ENCODE measurements at regions not wholly inside any gene's neighbourhood (a gene's known extent, or its start where the extent isn't known, plus 50 kb on each side); places are given as distances from the start of the nearest gene placed in this dataset.

DNA sequence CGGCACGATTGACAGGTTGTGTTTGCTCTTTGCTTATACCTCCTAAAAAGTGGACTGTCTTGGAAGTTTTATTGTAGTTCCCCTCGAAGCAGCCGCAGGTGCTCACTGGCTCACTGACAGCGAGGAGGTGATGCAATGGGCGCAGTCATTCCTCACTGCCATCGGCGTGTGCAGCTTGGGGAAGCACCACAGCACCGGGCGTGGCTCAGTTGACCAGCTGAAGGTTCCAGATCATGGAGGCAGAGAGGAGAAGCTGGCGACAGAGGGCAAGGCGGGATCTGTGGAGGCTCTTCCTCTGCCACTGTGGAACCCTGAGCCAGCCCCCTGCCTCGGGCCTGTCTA lies 72.1 kb upstream of the TNRC6C start:
- Mint-ChIP-seq H3K9me3 (no peaks in the 10 kb centered on the region), H3K36me3 (peaks cover 1% of the 10 kb centered on the region), H3K4me3 (no peak overlapping the region), H3K27me3 (peaks cover 25% of the 10 kb centered on the region), H3K27ac (no peak overlapping the region), H3K4me1 (peaks cover 36% of the 10 kb centered on the region)
- POLR2A ChIA-PET = interaction anchor here (4.5 kb wide), 1 partner anchor 72 kb away, joined by 28 read pairs; the partner anchor contains the start of gene TNRC6C
- ATAC-seq (ENCODE audit: low read depth) = no peak
- DNase-seq = no peak

DNA sequence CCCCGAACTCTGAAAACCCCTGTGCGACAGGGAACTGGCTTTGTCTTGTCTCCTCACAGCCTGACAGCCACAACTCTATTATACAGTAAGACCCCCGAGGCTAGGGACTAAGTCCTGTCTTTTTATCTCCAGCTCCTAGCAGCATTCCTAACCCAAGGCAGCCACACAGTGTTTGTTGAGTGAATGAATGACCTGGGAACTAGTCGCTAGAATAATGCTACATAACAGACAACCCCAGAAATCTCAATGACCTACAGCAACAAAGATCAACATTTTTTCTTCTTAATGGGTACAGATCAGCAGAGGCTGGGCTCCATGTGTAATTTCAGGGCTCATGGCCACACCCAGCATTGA lies 71.4 kb upstream of the TNRC6C start:
- POLR2A ChIA-PET = interaction anchor here (0.5 to 4.5 kb wide), 2 partner anchors 71 to 279 kb away, joined by 7 to 28 read pairs; partner anchors contain the start of gene TNRC6C
- DNase-seq = no peak

DNA sequence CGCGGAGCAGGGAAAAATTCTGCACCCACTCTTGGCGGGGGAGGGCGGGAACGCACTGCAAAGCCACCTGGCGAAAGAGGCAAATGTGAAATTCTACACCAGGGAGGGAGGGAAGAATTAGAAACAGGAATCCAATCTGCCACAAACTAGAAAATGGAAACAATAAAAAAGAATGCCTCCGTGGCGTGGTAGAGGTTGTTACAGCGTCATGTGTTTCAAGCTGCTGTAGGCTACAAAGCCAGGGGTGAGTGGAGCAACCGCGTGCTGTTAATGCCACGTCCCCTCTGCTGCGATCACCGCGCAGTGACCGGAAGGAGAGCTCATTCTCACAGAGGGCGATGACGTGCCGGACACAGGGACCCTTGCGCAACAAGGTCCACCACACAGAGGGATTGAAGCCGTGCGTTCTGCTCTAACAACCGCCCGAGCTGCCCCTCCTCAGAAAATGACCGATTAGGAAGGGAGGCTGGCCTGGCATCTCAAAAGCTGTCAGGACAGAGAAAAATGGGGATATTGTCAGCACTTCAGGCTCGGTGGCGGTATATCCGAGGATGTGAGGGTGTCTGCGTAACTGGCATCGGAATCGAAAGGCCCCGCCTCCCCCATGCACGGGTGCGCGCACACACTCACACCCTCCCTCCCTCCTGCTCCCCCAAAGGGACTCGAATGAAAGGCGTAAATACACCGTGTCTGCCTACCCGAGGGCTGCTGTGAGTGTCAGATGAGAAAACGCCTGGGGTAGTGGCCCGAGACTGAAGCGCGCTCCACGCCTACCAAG lies 70.8 kb upstream of the TNRC6C start:
- peaks cover 25% of the 10 kb centered on the region for H3K27me3 Mint-ChIP-seq
- peaks cover 1% of the 10 kb centered on the region for H3K36me3 Mint-ChIP-seq
- POLR2A ChIA-PET = interaction anchor here (0.5 to 4.5 kb wide), 2 partner anchors 70 to 279 kb away, joined by 7 to 28 read pairs; partner anchors contain the start of gene TNRC6C
- H3K27ac Mint-ChIP-seq = peak overlapping the region; percentile 71
- peak; percentile 79 for ATAC-seq (ENCODE audit: low read depth)
- peaks cover 24% of the 10 kb centered on the region for H3K4me1 Mint-ChIP-seq
- DNase-seq = peak; percentile 64
- H3K4me3 Mint-ChIP-seq = peak overlapping the region; percentile 75
- H3K9me3 Mint-ChIP-seq = no peaks in the 10 kb centered on the region

More for the DNA sequence above, 71.4 kb upstream of the TNRC6C start:
- Mint-ChIP-seq H3K9me3 (no peaks in the 10 kb centered on the region), H3K4me1 (peaks cover 29% of the 10 kb centered on the region), H3K27me3 (peaks cover 25% of the 10 kb centered on the region), H3K36me3 (peaks cover 1% of the 10 kb centered on the region), H3K27ac (peak overlapping the region; percentile 71), H3K4me3 (peak overlapping the region; percentile 75)
- no peak for ATAC-seq (ENCODE audit: low read depth)

DNA sequence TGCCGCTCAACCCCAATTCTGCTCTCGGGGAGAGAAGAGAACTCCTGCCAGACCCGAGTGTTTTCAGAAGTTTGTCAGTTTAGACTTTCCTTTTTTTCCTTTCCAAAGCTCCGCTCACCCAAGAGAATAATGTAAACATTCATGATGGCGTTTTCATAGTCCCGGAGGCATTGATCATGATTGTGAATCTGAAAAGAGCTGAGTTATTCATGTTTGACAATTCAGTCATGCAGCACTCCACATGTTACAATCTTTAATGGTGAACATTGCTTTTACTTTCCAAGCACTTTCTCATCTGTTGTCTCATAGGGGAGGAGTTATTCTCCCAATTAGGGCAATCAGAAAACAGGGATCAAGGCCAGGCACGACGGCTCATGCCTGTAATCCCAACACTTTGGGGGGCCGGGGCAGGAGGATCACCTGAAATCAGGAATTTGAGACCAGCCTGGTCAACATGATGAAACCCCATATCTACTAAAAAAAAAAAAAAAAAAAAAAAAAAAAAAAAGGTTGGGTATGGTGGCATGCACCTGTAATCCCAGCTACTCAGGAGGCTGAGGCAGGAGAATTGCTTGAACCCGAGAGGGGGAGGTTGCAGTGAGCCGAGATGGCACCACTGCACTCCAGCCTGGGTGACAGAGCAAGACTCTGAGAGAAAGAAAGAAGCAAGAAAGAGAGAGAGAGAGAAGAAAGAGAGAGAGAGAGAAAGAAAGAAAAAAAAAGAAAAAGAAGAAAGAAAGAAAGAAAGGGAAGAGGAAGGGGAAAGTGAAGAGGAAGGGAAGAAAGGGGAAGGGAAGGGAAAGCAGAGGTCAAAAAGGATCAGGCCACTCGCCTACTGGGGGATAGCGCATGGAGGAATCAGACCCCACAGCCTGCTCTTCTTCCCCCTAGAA lies 70.0 kb upstream of the TNRC6C start:
- POLR2A ChIA-PET = interaction anchor here (0.6 to 4.5 kb wide), 2 partner anchors 45 to 69 kb away, joined by 3 to 28 read pairs; partner anchors contain the start of gene TNRC6C
- Mint-ChIP-seq H3K4me1 (peaks cover 28% of the 10 kb centered on the region), H3K4me3 (peak overlapping the region; percentile 75), H3K27me3 (peaks cover 25% of the 10 kb centered on the region), H3K9me3 (no peaks in the 10 kb centered on the region), H3K36me3 (peaks cover 1% of the 10 kb centered on the region), H3K27ac (peak overlapping the region; percentile 69)
- peak; percentile 18 for DNase-seq
- ATAC-seq (ENCODE audit: low read depth) = no peak

DNA sequence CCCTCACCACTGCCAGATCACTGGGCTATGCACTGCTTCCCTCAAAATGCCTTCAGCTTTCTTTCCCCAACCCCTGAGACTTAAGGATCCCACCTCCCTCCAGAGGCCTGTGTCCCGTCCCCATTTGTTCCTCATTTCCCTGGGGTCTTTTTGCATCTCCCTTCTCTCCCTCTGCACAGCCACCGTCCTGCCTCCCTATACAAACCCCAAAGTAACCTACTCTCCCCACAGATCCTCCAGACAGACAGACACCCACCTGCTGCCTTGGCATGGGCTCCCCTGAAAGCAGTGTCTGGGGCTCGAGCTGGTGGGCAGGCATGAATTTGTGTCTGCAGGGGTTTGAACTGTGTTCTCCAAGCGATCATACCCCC lies 69.4 kb upstream of the TNRC6C start:
- Mint-ChIP-seq H3K27me3 (peaks cover 25% of the 10 kb centered on the region), H3K4me1 (peaks cover 30% of the 10 kb centered on the region), H3K36me3 (no peaks in the 10 kb centered on the region), H3K9me3 (no peaks in the 10 kb centered on the region), H3K27ac (no peak overlapping the region), H3K4me3 (no peak overlapping the region)
- DNase-seq (peak; percentile 21), ATAC-seq (ENCODE audit: low read depth) (no peak)
- POLR2A ChIA-PET = interaction anchor here (0.6 to 4.5 kb wide), 2 partner anchors 45 to 69 kb away, joined by 3 to 28 read pairs; partner anchors contain the start of gene TNRC6C

DNA sequence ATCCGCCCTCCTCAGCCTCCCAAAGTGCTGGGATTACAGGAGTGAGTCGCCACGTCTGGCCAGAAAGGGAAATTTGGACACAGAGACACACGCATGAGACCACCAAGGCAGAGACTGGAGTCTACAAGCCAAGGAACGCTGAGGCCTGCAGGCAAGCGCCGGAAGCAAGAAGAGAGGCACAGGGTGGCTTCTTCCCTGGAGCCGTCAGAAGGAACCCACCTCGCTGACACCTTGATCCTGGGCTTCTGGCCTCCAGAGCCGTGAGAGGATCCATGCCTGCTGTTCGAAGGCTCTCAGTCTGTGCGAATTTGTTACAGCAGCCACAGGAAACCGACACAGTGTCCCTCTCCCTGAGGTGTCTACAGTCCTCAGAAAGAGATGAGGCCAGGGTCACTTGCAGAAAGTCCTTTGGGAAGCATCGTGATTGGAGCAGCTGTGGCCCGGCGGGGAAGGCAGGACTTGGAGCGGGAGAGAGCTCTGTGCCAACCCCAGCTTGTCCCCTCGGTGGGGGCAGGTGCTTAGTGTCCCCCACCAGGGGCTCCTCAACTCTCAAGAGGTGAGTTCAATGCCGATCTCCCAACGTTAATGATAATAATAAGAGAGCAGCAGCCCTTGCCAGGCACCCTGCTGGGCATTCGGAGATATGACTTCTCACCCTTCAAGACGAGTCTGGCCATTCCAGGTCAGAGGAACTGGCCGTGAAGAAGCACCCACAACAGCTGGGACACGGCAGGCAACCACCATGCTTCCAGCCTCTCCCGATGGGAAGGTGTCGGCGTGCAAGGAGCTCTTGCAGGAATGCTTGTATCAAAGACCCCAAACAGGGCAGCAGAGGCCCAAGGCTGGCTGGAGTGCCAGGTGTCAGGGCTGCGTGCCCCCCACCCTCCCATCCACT lies 68.4 kb upstream of the TNRC6C start:
- Mint-ChIP-seq H3K27me3 (peaks cover 25% of the 10 kb centered on the region), H3K9me3 (no peaks in the 10 kb centered on the region), H3K27ac (no peak overlapping the region), H3K36me3 (no peaks in the 10 kb centered on the region), H3K4me1 (peaks cover 31% of the 10 kb centered on the region), H3K4me3 (no peak overlapping the region)
- ATAC-seq (ENCODE audit: low read depth) = no peak
- POLR2A ChIA-PET = interaction anchor here (4.5 kb wide), 1 partner anchor 68 kb away, joined by 28 read pairs; the partner anchor contains the start of gene TNRC6C
- DNase-seq = peak; percentile 19

DNA sequence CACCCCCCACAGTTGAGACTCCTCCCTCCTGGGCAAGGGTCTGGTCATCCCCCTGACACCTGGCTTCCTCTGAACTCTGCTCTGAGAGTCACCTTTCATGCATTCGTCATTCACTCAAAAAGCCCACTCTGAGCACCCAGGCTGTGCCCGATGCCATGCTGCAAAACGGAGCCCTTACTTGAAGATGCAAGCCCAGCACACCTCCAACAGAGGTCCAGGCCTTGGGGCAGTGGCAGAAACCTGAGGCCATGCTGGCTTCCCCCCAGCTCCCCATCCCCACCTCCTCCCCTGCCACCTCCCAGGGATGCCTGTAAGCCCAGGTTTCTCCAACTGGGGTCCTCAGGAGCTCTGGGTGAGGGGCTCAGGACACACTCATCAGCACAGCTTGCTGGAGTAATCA lies 67.7 kb upstream of the TNRC6C start:
- no peak for ATAC-seq (ENCODE audit: low read depth)
- no peaks in the 10 kb centered on the region for H3K9me3 Mint-ChIP-seq
- peak; percentile 15 for DNase-seq
- H3K4me3 Mint-ChIP-seq = no peak overlapping the region
- POLR2A ChIA-PET = interaction anchor here (3.9 kb wide), 1 partner anchor 67 kb away, joined by 16 read pairs; the partner anchor contains the start of gene TNRC6C
- no peak overlapping the region for H3K27ac Mint-ChIP-seq
- H3K27me3 Mint-ChIP-seq = peaks cover 24% of the 10 kb centered on the region
- H3K36me3 Mint-ChIP-seq = no peaks in the 10 kb centered on the region
- H3K4me1 Mint-ChIP-seq = peaks cover 30% of the 10 kb centered on the region

DNA sequence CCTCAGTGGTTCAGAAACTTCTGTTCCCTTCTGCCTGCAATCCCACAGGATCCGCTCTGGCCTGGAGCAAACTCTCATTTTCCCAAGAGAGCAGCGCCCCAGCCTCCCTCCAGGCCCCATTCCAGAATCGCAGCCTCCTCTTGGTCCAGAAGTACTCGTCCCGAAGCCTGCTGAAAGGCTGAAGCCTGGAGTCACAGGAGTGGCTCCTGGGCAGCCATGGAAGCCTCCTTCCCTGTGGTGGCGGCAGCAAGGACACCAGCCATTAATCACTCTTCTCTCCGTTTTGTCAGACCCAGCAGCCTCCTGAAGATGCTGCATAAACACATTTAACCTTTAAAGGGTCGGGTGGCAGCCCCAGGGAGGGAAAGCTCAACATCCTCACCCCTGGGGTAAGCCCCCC lies 66.9 kb upstream of the TNRC6C start:
- ATAC-seq (ENCODE audit: low read depth) (no peak), DNase-seq (no peak)
- H3K4me1 Mint-ChIP-seq = peaks cover 26% of the 10 kb centered on the region
- H3K9me3 Mint-ChIP-seq = no peaks in the 10 kb centered on the region
- no peak overlapping the region for H3K4me3 Mint-ChIP-seq
- no peaks in the 10 kb centered on the region for H3K36me3 Mint-ChIP-seq
- POLR2A ChIA-PET = interaction anchor here (3.9 kb wide), 1 partner anchor 66 kb away, joined by 16 read pairs; the partner anchor contains the start of gene TNRC6C
- H3K27me3 Mint-ChIP-seq = peaks cover 20% of the 10 kb centered on the region
- no peak overlapping the region for H3K27ac Mint-ChIP-seq

DNA sequence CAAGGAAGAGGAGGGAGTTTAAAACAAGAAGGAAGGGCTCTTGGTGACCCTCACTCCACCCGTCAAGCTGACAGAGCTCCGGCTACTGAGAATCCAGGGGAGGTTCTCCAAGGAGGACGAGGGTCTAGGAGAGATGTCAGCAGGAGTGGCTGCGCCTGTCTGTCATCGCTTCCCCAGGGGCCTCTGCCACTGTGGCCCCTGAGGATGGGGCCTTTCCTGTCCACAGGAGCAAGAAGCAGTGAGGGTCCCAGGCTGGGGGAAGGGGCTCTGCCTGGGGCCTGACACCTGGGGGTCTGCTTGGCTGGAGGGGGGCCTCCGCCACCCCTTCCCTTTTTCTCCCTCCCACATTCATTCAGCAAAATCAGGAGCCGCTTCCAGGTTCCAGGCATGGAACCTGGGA lies 66.5 kb upstream of the TNRC6C start:
- Mint-ChIP-seq H3K4me3 (no peak overlapping the region), H3K27me3 (peaks cover 17% of the 10 kb centered on the region), H3K9me3 (no peaks in the 10 kb centered on the region), H3K27ac (no peak overlapping the region), H3K4me1 (peaks cover 26% of the 10 kb centered on the region), H3K36me3 (no peaks in the 10 kb centered on the region)
- no peak for DNase-seq
- POLR2A ChIA-PET = interaction anchor here (3.9 kb wide), 1 partner anchor 66 kb away, joined by 16 read pairs; the partner anchor contains the start of gene TNRC6C
- ATAC-seq (ENCODE audit: low read depth) = no peak

DNA sequence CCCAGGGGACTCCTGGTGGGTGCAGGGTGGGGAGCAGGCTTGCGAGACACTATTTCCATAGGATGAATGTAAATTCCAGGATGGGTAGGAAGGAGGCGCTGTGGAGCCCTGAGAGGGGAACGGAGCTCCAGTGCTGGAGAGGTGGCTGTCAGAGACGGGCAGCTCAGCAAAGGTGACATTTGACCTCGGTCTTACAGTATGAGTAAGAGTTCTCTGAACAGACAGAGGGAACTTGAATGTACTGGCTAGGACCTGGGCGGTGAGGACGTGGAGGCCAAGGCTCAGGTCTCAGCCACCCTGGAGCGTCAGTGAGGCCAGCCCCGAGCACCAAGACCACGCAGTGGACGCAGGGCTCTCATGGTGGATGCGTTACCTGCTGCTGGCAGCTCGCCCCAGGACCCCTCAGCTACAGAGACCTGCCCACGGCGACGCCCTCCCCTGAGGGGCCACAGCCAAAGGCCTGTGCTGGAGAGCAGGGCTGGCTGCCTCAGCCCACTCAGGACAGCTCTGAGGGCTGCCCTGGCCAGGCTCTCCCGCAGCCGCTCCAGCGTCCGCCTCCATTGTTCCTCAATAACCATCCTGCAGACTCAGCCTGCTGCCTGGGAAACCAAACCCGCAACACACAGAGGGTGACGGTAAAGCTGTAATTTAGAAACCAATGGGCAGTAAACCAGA lies 65.9 kb upstream of the TNRC6C start:
- Mint-ChIP-seq H3K4me1 (peaks cover 20% of the 10 kb centered on the region), H3K27ac (no peak overlapping the region), H3K36me3 (no peaks in the 10 kb centered on the region), H3K4me3 (no peak overlapping the region), H3K27me3 (peaks cover 12% of the 10 kb centered on the region), H3K9me3 (no peaks in the 10 kb centered on the region)
- DNase-seq (peak; percentile 25), ATAC-seq (ENCODE audit: low read depth) (no peak)
- POLR2A ChIA-PET = interaction anchor here (3.9 kb wide), 1 partner anchor 65 kb away, joined by 16 read pairs; the partner anchor contains the start of gene TNRC6C

DNA sequence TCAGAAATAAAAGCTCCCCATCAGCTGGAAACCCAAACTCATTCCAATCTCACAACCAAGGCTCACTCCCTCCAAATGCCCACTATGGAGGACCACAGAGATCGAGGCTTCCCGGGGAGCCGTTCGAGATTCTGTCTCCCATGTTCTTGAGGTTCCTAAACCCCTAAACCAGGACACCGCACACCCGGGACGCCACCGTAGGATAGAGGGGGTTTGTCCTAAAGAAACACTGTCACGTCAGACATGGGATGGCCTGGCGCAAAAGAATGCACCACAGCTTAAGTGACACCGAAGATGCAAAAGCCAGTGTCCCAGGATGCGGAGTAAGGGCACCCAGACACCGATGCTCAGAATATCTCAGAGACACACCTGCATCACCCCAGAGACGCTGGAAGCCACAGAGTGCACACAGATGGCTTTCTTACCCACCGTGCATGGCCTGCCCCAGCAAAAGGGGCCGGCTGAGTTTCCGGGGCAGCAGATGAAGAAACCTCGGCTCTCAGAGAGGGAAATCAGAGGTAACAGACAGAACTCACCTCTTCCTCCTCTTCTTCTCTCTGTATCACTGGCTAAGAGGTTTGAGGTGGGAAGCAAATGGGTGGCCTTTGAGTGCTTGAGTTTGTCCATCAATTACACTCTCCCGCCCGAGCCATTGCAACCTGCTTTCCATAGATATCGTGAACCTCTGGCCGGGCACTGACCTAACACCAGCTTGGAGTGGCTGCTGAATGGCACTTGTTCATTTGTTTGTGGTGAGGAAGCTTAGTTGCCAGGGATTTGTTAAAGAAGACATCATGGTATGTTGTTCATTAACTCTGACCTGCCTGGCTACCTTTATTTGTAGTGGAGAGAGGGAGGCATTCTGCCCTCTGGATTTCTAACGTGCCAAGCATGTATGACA lies 65.1 kb upstream of the TNRC6C start:
- Mint-ChIP-seq H3K4me1 (peaks cover 13% of the 10 kb centered on the region), H3K36me3 (no peaks in the 10 kb centered on the region), H3K27me3 (peaks cover 8% of the 10 kb centered on the region), H3K9me3 (no peaks in the 10 kb centered on the region), H3K4me3 (peak overlapping the region; percentile 25), H3K27ac (no peak overlapping the region)
- ATAC-seq (ENCODE audit: low read depth) (peak; percentile 67), DNase-seq (peak; percentile 42)
- POLR2A ChIA-PET = interaction anchor here (3.9 kb wide), 1 partner anchor 64 kb away, joined by 16 read pairs; the partner anchor contains the start of gene TNRC6C

Data from activated naive CD8-positive, alpha-beta T cell treated with anti-CD3 and anti-CD28 coated beads, Interleukin-2, amount 10 ng/mL, durations not matched to agents 7 days and 5 days (primary cell).